H9 (cell line): ENCODE measurements at regions not wholly inside any gene's neighbourhood (a gene's known extent, or its start where the extent isn't known, plus 50 kb on each side); places are given as distances from the start of the nearest gene placed in this dataset.

Experiments
- DNase-seq: peaks from one replicate; pipeline ENCODE4 v3.0.0-alpha.2; 2017
- H2AFZ ChIP-seq: one replicate; pipeline ENCODE4 v1.6.1; 2013; ENCODE audit warnings: mild to moderate bottlenecking, low read length, control low read depth, moderate library complexity
- H2AK5ac ChIP-seq: 2 replicates; pipeline ENCODE4 v1.6.1; 2013; ENCODE audit warnings: low read length, control low read depth, mixed read lengths; ENCODE audit not compliant: insufficient read length
- H2BK120ac ChIP-seq: one replicate; pipeline ENCODE4 v1.6.1; 2013; ENCODE audit warnings: low read depth, mild to moderate bottlenecking, low read length, control low read depth, inconsistent platforms; ENCODE audit not compliant: poor library complexity, severe bottlenecking
- H2BK12ac ChIP-seq: 2 replicates; pipeline ENCODE4 v1.6.1; 2013; ENCODE audit warnings: low read length, control low read depth, mixed read lengths, low read depth; ENCODE audit not compliant: insufficient read length
- H2BK15ac ChIP-seq: 2 replicates; pipeline ENCODE4 v1.6.1; 2013; ENCODE audit warnings: low read depth, low read length, control low read depth
- H2BK20ac ChIP-seq: one replicate; pipeline ENCODE4 v1.6.1; 2013; ENCODE audit warnings: low read depth, mild to moderate bottlenecking, low read length, control low read depth, inconsistent platforms; ENCODE audit not compliant: poor library complexity, severe bottlenecking
- H2BK5ac ChIP-seq: 2 replicates; pipeline ENCODE4 v1.6.1; 2013; ENCODE audit warnings: low read length, control low read depth, mixed read lengths; ENCODE audit not compliant: insufficient read length
- H3K14ac ChIP-seq: 2 replicates; pipeline ENCODE4 v1.6.1; 2013; ENCODE audit warnings: low read length, control low read depth; ENCODE audit not compliant: insufficient read depth
- H3K18ac ChIP-seq: 2 replicates; pipeline ENCODE4 v1.6.1; 2013; ENCODE audit warnings: low read depth, mild to moderate bottlenecking, mixed read lengths, low read length, control low read depth; ENCODE audit not compliant: insufficient read length
- H3K23ac ChIP-seq: 2 replicates; pipeline ENCODE4 v1.6.1; 2013; ENCODE audit warnings: low read length, control low read depth, mixed read lengths, low read depth; ENCODE audit not compliant: insufficient read length
- H3K23me2 ChIP-seq: 2 replicates; pipeline ENCODE4 v1.6.1; 2013; ENCODE audit warnings: low read depth, mild to moderate bottlenecking, mixed read lengths, low read length, control low read depth; ENCODE audit not compliant: insufficient read length, poor library complexity, severe bottlenecking
- H3K27ac ChIP-seq: 2 replicates; pipeline ENCODE4 v1.5.1; 2013; ENCODE audit warnings: low read length, control low read depth, mixed read lengths, low read depth; ENCODE audit not compliant: insufficient read length
- H3K27me3 ChIP-seq: 2 replicates; pipeline ENCODE4 v1.6.1; 2013; ENCODE audit warnings: low read length, control low read depth, inconsistent platforms; ENCODE audit not compliant: insufficient read depth
- H3K4ac ChIP-seq: 2 replicates; pipeline ENCODE4 v1.6.1; 2013; ENCODE audit warnings: low read depth, mild to moderate bottlenecking, control low read depth, inconsistent platforms, low read length, moderate library complexity
- H3K4me1 ChIP-seq: 2 replicates; pipeline ENCODE4 v1.6.1; 2013; ENCODE audit warnings: low read length, control low read depth, inconsistent platforms; ENCODE audit not compliant: insufficient read depth
- H3K4me2 ChIP-seq: 2 replicates; pipeline ENCODE4 v1.6.1; 2013; ENCODE audit warnings: low read length, control low read depth, mixed read lengths; ENCODE audit not compliant: insufficient read length, insufficient read depth
- H3K56ac ChIP-seq: 2 replicates; pipeline ENCODE4 v1.6.1; 2013; ENCODE audit warnings: low read depth, mild to moderate bottlenecking, mixed read lengths, low read length, control low read depth; ENCODE audit not compliant: insufficient read length
- H3K79me1 ChIP-seq: 2 replicates; pipeline ENCODE4 v1.6.1; 2013; ENCODE audit warnings: low read depth, mild to moderate bottlenecking, moderate library complexity, low read length, control low read depth, inconsistent platforms; ENCODE audit not compliant: insufficient read depth, poor library complexity, severe bottlenecking
- H3K79me2 ChIP-seq: 2 replicates; pipeline ENCODE4 v1.6.1; 2013; ENCODE audit warnings: low read length, control low read depth, inconsistent platforms; ENCODE audit not compliant: insufficient read depth
- H3K9ac ChIP-seq: 2 replicates; pipeline ENCODE4 v1.6.1; 2013; ENCODE audit warnings: low read length, control low read depth, mixed read lengths; ENCODE audit not compliant: insufficient read length; ENCODE audit errors: extremely low read depth
- H3K9me3 ChIP-seq: one replicate; pipeline ENCODE4 v1.6.1; 2013; ENCODE audit warnings: low read depth, low read length, inconsistent platforms; ENCODE audit not compliant: control insufficient read depth
- H3T11ph ChIP-seq: one replicate; pipeline ENCODE4 v1.6.1; 2013; ENCODE audit warnings: mild to moderate bottlenecking, low read length, control low read depth, inconsistent platforms
- H4K20me1 ChIP-seq: one replicate; pipeline ENCODE4 v1.6.1; 2013; ENCODE audit not compliant: control insufficient read depth, insufficient read length, insufficient read depth
- H4K5ac ChIP-seq: 2 replicates; pipeline ENCODE4 v1.6.1; 2013; ENCODE audit warnings: low read depth, mild to moderate bottlenecking, mixed read lengths, low read length, control low read depth; ENCODE audit not compliant: insufficient read length
- H4K8ac ChIP-seq: replicated peaks from 2 replicates; pipeline ENCODE4 v1.6.1; 2013; ENCODE audit warnings: low read length, control low read depth, mixed read lengths, low read depth; ENCODE audit not compliant: insufficient read length
- H4K91ac ChIP-seq: 2 replicates; pipeline ENCODE4 v1.6.1; 2013; ENCODE audit warnings: low read depth, mild to moderate bottlenecking, moderate library complexity, mixed read lengths, low read length, control low read depth; ENCODE audit not compliant: insufficient read length
- H3K27ac Mint-ChIP-seq, 3 experiments: 2 replicates in 2 of 3; 3 replicates in 1 of 3; pipeline ENCODE4 v1.8.0; 2020 to 2021; ENCODE audit warnings: mixed read lengths in 3 of 3, mild to moderate bottlenecking in 1 of 3, moderate library complexity in 1 of 3
- H3K27me3 Mint-ChIP-seq: 2 replicates; pipeline ENCODE4 v1.8.0; 2021; ENCODE audit warnings: low read depth, mild to moderate bottlenecking, moderate library complexity, mixed read lengths
- H3K36me3 Mint-ChIP-seq, 3 experiments: 2 replicates in 2 of 3; 3 replicates in 1 of 3; pipeline ENCODE4 v1.8.0; 2020 to 2021; ENCODE audit warnings: low read depth in 3 of 3, mixed read lengths in 3 of 3; ENCODE audit not compliant: insufficient read depth in 1 of 3
- H3K4me1 Mint-ChIP-seq, 2 experiments: 2 replicates each; pipeline ENCODE4 v1.8.0; 2020; ENCODE audit warnings: mixed read lengths in 2 of 2
- H3K4me3 Mint-ChIP-seq, 2 experiments: 2 replicates in 1 of 2; 3 replicates in 1 of 2; pipeline ENCODE4 v1.8.0; 2020 to 2021; ENCODE audit warnings: mild to moderate bottlenecking in 2 of 2, mixed read lengths in 2 of 2, moderate library complexity in 1 of 2
- H3K9me3 Mint-ChIP-seq, 2 experiments: 2 replicates in 1 of 2; 3 replicates in 1 of 2; pipeline ENCODE4 v1.8.0; 2020; ENCODE audit warnings: mild to moderate bottlenecking in 2 of 2, mixed read lengths in 2 of 2, moderate library complexity in 1 of 2
- WGBS: extraction: QIAGEN DNeasy Blood & Tissue Kit; methylation state at CpG from one replicate; pipeline ENCODE4 v1.1.7; 2013; ENCODE audit warnings: missing lambda C conversion rate, low lambda C conversion rate, mixed read lengths; ENCODE audit not compliant: insufficient read length; ENCODE audit errors: extremely low coverage; 5-methylcytosine and 5-hydroxymethylcytosine counted together
- TF ChIP-seq, protein P1 (sequence below): fragments of 200-600 bp; sonication (generic); conservative IDR thresholded peaks from 3 replicates; pipeline ENCODE4 v1.8.0; 2021; ENCODE audit warnings: antibody characterized with exemption, mild to moderate bottlenecking

DNA sequence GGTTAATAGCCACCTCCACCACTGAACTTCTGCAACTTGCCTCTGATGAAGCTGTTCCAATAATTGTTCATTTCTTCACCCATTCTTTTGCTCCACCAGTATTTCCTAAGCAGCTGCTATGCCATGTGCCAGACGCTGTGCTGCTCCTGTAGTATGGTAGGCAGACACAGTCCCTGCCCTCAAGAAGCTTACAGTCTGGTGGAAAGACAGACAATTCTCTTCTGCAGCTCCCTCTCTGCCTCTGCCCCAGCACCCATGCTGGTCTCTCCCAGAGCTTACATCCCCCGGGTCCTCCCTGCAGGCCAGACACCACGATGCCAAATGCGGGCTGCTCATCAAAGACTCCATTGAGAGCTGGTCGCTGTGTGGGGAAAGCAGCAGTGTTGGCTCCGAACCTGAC lies 111.6 kb upstream of the ESRRB start:
- Histone ChIP-seq H2AFZ (no peak overlapping the region), H2AK5ac (no peak overlapping the region), H3T11ph (no peak overlapping the region), H3K9ac (no peak overlapping the region), H3K14ac (no peak overlapping the region), H2BK15ac (no peak overlapping the region), H3K27me3 (no peaks in the 10 kb centered on the region), H4K91ac (peak overlapping the region; percentile 26), H3K79me2 (no peaks in the 10 kb centered on the region), H2BK5ac (no peak overlapping the region), H3K23me2 (no peaks in the 10 kb centered on the region), H2BK120ac (no peak overlapping the region), H3K27ac (no peak overlapping the region), H2BK20ac (no peak overlapping the region), H4K5ac (no peak overlapping the region), H3K4ac (no peak overlapping the region), H3K9me3 (no peaks in the 10 kb centered on the region), H3K4me1 (peaks cover 5% of the 10 kb centered on the region; the same call in 1 of the 2 replicates), H3K18ac (no peak overlapping the region), H3K79me1 (no peaks in the 10 kb centered on the region), H2BK12ac (no peak overlapping the region), H3K56ac (no peak overlapping the region), H4K8ac (no peak overlapping the region), H4K20me1 (no peaks in the 10 kb centered on the region), H3K23ac (no peak overlapping the region), H3K4me2 (no peak overlapping the region)
- no CpG with 5 or more reads among the region's 6 CpGs for WGBS
- no peak for DNase-seq
- Mint-ChIP-seq H3K27me3 (peaks cover 21% of the 10 kb centered on the region), H3K9me3 (no peaks in the 10 kb centered on the region; a peak in 1 of 5 replicates), H3K27ac (no peak overlapping the region), H3K4me3 (no peak overlapping the region), H3K36me3 (peaks cover 0 to 4% (median 0%) of the 10 kb centered on the region in 3 experiments; a peak in 2 of 7 replicates), H3K4me1 (peaks cover 14 to 30% of the 10 kb centered on the region in 2 experiments)
- TF ChIP-seq, protein P1, sequence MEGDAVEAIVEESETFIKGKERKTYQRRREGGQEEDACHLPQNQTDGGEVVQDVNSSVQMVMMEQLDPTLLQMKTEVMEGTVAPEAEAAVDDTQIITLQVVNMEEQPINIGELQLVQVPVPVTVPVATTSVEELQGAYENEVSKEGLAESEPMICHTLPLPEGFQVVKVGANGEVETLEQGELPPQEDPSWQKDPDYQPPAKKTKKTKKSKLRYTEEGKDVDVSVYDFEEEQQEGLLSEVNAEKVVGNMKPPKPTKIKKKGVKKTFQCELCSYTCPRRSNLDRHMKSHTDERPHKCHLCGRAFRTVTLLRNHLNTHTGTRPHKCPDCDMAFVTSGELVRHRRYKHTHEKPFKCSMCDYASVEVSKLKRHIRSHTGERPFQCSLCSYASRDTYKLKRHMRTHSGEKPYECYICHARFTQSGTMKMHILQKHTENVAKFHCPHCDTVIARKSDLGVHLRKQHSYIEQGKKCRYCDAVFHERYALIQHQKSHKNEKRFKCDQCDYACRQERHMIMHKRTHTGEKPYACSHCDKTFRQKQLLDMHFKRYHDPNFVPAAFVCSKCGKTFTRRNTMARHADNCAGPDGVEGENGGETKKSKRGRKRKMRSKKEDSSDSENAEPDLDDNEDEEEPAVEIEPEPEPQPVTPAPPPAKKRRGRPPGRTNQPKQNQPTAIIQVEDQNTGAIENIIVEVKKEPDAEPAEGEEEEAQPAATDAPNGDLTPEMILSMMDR: no peak
